Trophoblast cell (in vitro differentiated cells and primary cell): ENCODE measurements at regions not wholly inside any gene's neighbourhood (a gene's known extent, or its start where the extent isn't known, plus 50 kb on each side); places are given as distances from the start of the nearest gene placed in this dataset.

ENCODE experiments used
- DNase-seq, 2 donors: peaks; one replicate each; pipeline ENCODE4 v3.0.0-alpha.2; 2016
- H2AFZ ChIP-seq: 2 replicates; pipeline ENCODE4 v1.6.1; 2013; ENCODE audit warnings: low read length, moderate library complexity, mild to moderate bottlenecking; ENCODE audit not compliant: insufficient read depth, poor library complexity
- H2AK5ac ChIP-seq: 2 replicates; pipeline ENCODE4 v1.6.1; 2013; ENCODE audit warnings: mild to moderate bottlenecking, low read length
- H2BK120ac ChIP-seq: 2 replicates; pipeline ENCODE4 v1.6.1; 2013; ENCODE audit warnings: low read length, mild to moderate bottlenecking, moderate library complexity; ENCODE audit not compliant: insufficient read depth, poor library complexity
- H2BK12ac ChIP-seq: 2 replicates; pipeline ENCODE4 v1.6.1; 2013; ENCODE audit warnings: mild to moderate bottlenecking, low read length, moderate library complexity
- H2BK5ac ChIP-seq: 2 replicates; pipeline ENCODE4 v1.6.1; 2013; ENCODE audit warnings: low read length, low read depth, moderate library complexity, mild to moderate bottlenecking; ENCODE audit not compliant: poor library complexity
- H3K14ac ChIP-seq: 2 replicates; pipeline ENCODE4 v1.6.1; 2013; ENCODE audit warnings: mild to moderate bottlenecking, low read length
- H3K18ac ChIP-seq: 2 replicates; pipeline ENCODE4 v1.6.1; 2013; ENCODE audit warnings: mild to moderate bottlenecking, low read length
- H3K23ac ChIP-seq: 2 replicates; pipeline ENCODE4 v1.6.1; 2013; ENCODE audit warnings: low read length
- H3K27ac ChIP-seq: 2 replicates; pipeline ENCODE4 v1.5.1; 2013; ENCODE audit warnings: low read depth, mild to moderate bottlenecking, inconsistent platforms, low read length, moderate library complexity
- H3K27me3 ChIP-seq: 2 replicates; pipeline ENCODE4 v1.6.1; 2013; ENCODE audit warnings: inconsistent platforms, mild to moderate bottlenecking, low read length, moderate library complexity; ENCODE audit not compliant: insufficient read depth
- H3K36me3 ChIP-seq, 2 experiments: 1 replicate in 1 of 2; 2 replicates in 1 of 2; pipeline ENCODE4 v1.6.1; 2013; ENCODE audit warnings: low read length in 2 of 2, mild to moderate bottlenecking in 2 of 2, moderate library complexity in 1 of 2; ENCODE audit not compliant: insufficient read depth in 2 of 2, control insufficient read depth in 1 of 2
- H3K4ac ChIP-seq: 2 replicates; pipeline ENCODE4 v1.6.1; 2013; ENCODE audit warnings: low read depth, mild to moderate bottlenecking, low read length, moderate library complexity
- H3K4me1 ChIP-seq, 2 experiments: 1 replicate in 1 of 2; 2 replicates in 1 of 2; pipeline ENCODE4 v1.6.1; 2013; ENCODE audit warnings: low read length in 2 of 2, mild to moderate bottlenecking in 2 of 2, moderate library complexity in 1 of 2; ENCODE audit not compliant: insufficient read depth in 2 of 2, control insufficient read depth in 1 of 2
- H3K4me2 ChIP-seq: 2 replicates; pipeline ENCODE4 v1.6.1; 2013; ENCODE audit warnings: inconsistent platforms, mild to moderate bottlenecking, low read length, moderate library complexity
- H3K4me3 ChIP-seq: 2 replicates; pipeline ENCODE4 v1.5.1; 2013; ENCODE audit warnings: mild to moderate bottlenecking, low read depth, low read length, inconsistent platforms
- H3K79me1 ChIP-seq: one replicate; pipeline ENCODE4 v1.6.1; 2013; ENCODE audit warnings: low read length
- H3K79me2 ChIP-seq: 2 replicates; pipeline ENCODE4 v1.6.1; 2013; ENCODE audit warnings: low read length, mild to moderate bottlenecking; ENCODE audit not compliant: control insufficient read depth, insufficient read depth, poor library complexity
- H3K9ac ChIP-seq: 2 replicates; pipeline ENCODE4 v1.6.1; 2013; ENCODE audit warnings: mild to moderate bottlenecking, low read length
- H3K9me3 ChIP-seq: 2 replicates; pipeline ENCODE4 v1.6.1; 2013; ENCODE audit warnings: low read depth, mild to moderate bottlenecking, control low read depth, inconsistent platforms, low read length; ENCODE audit not compliant: insufficient read depth
- H4K12ac ChIP-seq: 2 replicates; pipeline ENCODE4 v1.6.1; 2013; ENCODE audit warnings: low read depth, mild to moderate bottlenecking, low read length, moderate library complexity
- H4K8ac ChIP-seq: 2 replicates; pipeline ENCODE4 v1.6.1; 2013; ENCODE audit warnings: low read depth, mild to moderate bottlenecking, low read length, moderate library complexity
- H4K91ac ChIP-seq: one replicate; pipeline ENCODE4 v1.6.1; 2013; ENCODE audit warnings: low read depth, mild to moderate bottlenecking, low read length, moderate library complexity
- WGBS: extraction: QIAGEN DNeasy Blood & Tissue Kit; methylation state at CpG from one replicate; pipeline ENCODE4 v1.1.7; 2013; ENCODE audit warnings: missing lambda C conversion rate; ENCODE audit not compliant: insufficient read length, insufficient coverage; ENCODE audit errors: extremely low coverage; 5-methylcytosine and 5-hydroxymethylcytosine counted together

DNA sequence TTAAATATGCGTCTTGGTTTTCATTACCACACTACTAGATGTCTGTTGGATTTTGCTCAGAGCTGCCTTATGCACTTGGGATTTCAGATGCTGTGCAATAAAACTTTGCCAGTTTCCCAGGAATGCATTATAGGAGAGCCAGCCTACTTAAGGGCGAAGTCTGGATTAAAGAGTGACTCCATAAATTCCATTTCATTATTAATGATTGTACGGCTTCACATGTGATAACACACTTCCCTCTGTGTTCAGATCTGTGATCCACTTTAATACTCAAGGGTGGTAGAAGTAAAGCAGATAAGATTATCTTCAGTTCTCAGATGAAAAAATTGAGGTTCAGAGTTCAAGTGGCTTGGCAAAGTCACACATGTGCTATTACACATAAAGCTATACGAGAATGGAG, 110.2 kb downstream of the C11orf91 start:
- no peak for DNase-seq
- Histone ChIP-seq H3K4me1 (no peaks in the 10 kb centered on the region), H3K27ac (no peak overlapping the region), H3K79me2 (no peaks in the 10 kb centered on the region), H2AFZ (no peak overlapping the region), H2BK12ac (no peak overlapping the region), H4K12ac (no peak overlapping the region), H3K9me3 (peaks cover 3% of the 10 kb centered on the region), H3K9ac (no peak overlapping the region), H3K4me3 (no peak overlapping the region), H2AK5ac (no peak overlapping the region), H3K4me2 (no peak overlapping the region), H4K91ac (no peak overlapping the region), H3K36me3 (no peaks in the 10 kb centered on the region), H3K27me3 (no peaks in the 10 kb centered on the region), H3K18ac (no peak overlapping the region), H3K4ac (no peak overlapping the region), H2BK120ac (no peak overlapping the region), H4K8ac (no peak overlapping the region), H2BK5ac (no peak overlapping the region), H3K14ac (no peak overlapping the region), H3K23ac (no peak overlapping the region), H3K79me1 (no peaks in the 10 kb centered on the region)
- WGBS: no CpG with 5 or more reads among the region's 4 CpGs

DNA sequence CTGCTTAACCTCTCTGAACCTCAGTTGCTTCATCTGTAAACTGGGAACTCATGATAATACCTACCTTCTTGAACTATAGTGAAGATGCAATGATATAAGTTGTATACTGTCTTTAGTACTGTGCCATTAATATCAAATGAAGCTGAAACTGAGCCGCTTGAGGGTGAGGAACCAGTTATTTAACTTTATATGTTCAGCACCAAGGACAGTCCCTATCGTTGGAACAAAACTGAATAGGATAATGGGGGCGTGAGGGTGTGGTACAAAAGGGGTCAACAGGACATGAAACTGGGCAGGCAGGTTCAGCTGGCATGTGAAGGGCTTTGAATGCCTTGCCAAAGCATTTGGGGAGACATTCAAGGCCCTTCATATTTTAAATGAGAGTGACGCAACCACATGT, 112.6 kb downstream of the C11orf91 start:
- no peak overlapping the region for H2BK5ac ChIP-seq
- no peak overlapping the region for H2BK120ac ChIP-seq
- H3K4me1 ChIP-seq: peaks cover 0 to 3% of the 10 kb centered on the region in 2 experiments
- H3K18ac ChIP-seq: no peak overlapping the region
- no peak overlapping the region for H3K27ac ChIP-seq
- H4K91ac ChIP-seq: no peak overlapping the region
- H2AK5ac ChIP-seq: no peak overlapping the region
- no CpG with 5 or more reads among the region's 4 CpGs for WGBS
- H3K4me2 ChIP-seq: no peak overlapping the region
- no peak overlapping the region for H3K4ac ChIP-seq
- no peak overlapping the region for H3K14ac ChIP-seq
- H3K9ac ChIP-seq: no peak overlapping the region
- H2AFZ ChIP-seq: no peak overlapping the region
- peak in 1 of 2 donors; percentile 9 for DNase-seq
- no peaks in the 10 kb centered on the region for H3K79me1 ChIP-seq
- H3K9me3 ChIP-seq: peaks cover 2% of the 10 kb centered on the region
- no peak overlapping the region for H3K4me3 ChIP-seq
- no peak overlapping the region for H4K8ac ChIP-seq
- no peak overlapping the region for H3K23ac ChIP-seq
- no peak overlapping the region for H4K12ac ChIP-seq
- H2BK12ac ChIP-seq: no peak overlapping the region
- no peaks in the 10 kb centered on the region for H3K36me3 ChIP-seq
- H3K79me2 ChIP-seq: no peaks in the 10 kb centered on the region
- no peaks in the 10 kb centered on the region for H3K27me3 ChIP-seq

DNA sequence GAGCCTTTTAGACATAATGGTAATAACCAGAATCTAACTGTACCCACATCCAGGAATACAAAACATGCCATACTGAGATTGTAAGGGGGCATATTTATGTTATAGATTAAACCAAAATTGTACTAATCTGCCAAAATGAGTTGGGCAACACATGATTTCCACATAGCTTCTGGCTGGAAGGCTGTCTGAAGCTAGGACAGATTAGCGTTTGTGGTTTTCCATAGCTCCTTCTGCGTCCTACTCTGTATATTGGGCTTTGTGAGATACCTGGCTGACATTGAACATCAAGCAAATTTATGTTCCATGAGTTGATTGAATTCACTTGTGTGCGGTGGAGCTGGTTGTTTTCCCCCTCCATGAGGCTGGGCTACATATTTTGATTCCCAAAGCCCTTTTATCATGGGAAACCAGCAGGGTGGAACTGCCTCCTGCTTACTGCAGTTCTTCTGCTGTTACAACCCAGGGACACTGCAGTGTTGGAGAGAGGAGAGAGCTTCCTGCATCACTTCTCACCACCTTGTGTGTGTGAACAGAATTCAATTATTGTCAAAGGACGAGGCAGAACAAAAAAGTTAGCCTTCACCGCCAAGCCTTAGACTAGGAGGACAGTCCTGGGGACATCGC, 114.9 kb downstream of the C11orf91 start:
- Histone ChIP-seq H2BK120ac (no peak overlapping the region), H3K4me2 (no peak overlapping the region), H3K4ac (no peak overlapping the region), H2AK5ac (no peak overlapping the region), H3K4me3 (no peak overlapping the region), H4K8ac (no peak overlapping the region), H4K12ac (no peak overlapping the region), H3K4me1 (peaks cover 0 to 3% of the 10 kb centered on the region in 2 experiments), H3K27ac (no peak overlapping the region), H4K91ac (no peak overlapping the region), H2BK12ac (no peak overlapping the region), H3K27me3 (no peaks in the 10 kb centered on the region), H2BK5ac (no peak overlapping the region), H3K18ac (no peak overlapping the region), H3K9me3 (peaks cover 2% of the 10 kb centered on the region), H3K23ac (no peak overlapping the region), H3K14ac (no peak overlapping the region), H3K9ac (no peak overlapping the region), H3K79me2 (no peaks in the 10 kb centered on the region), H3K36me3 (no peaks in the 10 kb centered on the region), H2AFZ (no peak overlapping the region), H3K79me1 (no peaks in the 10 kb centered on the region)
- WGBS: no CpG with 5 or more reads among the region's 6 CpGs
- DNase-seq: no peak

DNA sequence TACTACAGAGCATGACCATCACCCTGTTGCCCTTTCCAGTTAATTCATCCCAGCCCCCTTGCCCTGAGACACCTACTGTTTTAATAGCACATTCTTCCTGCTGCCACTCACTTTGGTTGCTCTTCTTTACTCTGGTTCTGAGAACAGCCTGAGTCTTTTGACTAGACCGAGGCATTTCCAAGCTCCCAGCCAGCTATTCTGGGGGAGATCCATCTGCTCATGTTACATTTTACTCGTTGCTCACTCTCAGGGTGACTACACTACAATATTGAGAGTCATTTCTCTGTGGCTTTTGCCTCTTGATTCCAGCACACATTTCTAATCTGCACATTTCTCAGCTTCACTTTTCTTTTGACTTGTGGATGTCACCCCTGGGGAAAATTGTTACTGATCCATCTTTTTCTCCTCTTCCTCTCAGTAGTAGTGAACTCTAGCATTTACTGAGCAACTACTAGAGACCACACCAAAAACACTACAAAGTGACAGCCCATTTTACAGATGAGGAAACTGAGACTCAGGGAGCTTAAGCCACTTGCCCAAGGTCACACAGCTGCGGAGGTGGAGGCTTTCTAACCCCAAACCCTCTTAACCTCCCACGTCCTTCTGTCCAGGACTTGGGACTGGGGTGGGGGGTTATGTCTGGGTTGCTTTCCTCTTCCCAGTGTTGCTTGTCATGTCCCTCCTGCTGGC, 117.8 kb downstream of the C11orf91 start:
- H2AK5ac ChIP-seq: no peak overlapping the region
- peaks cover 2% of the 10 kb centered on the region for H3K9me3 ChIP-seq
- no peak overlapping the region for H4K12ac ChIP-seq
- WGBS: no CpG with 5 or more reads among the region's 4 CpGs
- no peak overlapping the region for H3K4me2 ChIP-seq
- H3K27me3 ChIP-seq: no peaks in the 10 kb centered on the region
- H3K27ac ChIP-seq: no peak overlapping the region
- no peak overlapping the region for H2BK5ac ChIP-seq
- no peak overlapping the region for H3K18ac ChIP-seq
- H3K4ac ChIP-seq: no peak overlapping the region
- no peak overlapping the region for H3K4me3 ChIP-seq
- H3K79me2 ChIP-seq: no peaks in the 10 kb centered on the region
- H2BK120ac ChIP-seq: no peak overlapping the region
- H3K4me1 ChIP-seq: peaks cover 0 to 3% of the 10 kb centered on the region in 2 experiments
- no peak overlapping the region for H3K23ac ChIP-seq
- no peak overlapping the region for H2AFZ ChIP-seq
- no peak overlapping the region for H3K14ac ChIP-seq
- no peak overlapping the region for H4K8ac ChIP-seq
- no peak for DNase-seq
- H2BK12ac ChIP-seq: no peak overlapping the region
- H3K36me3 ChIP-seq: no peaks in the 10 kb centered on the region
- H4K91ac ChIP-seq: no peak overlapping the region
- no peaks in the 10 kb centered on the region for H3K79me1 ChIP-seq
- no peak overlapping the region for H3K9ac ChIP-seq
